HG03571 (cell line): ENCODE measurements at regions not wholly inside any gene's neighbourhood (a gene's known extent, or its start where the extent isn't known, plus 50 kb on each side); places are given as distances from the start of the nearest gene placed in this dataset.
"Not testable (repeated sequence)": the region's sequence is repeated elsewhere in the genome, so short reads cannot be mapped to it uniquely, and the experiment has no call there.

Experiments
- ATAC-seq: cut with Tn5 transposase; IDR thresholded peaks from one replicate; pipeline ENCODE4 v1.9.1; 2021; ENCODE audit not compliant: unreplicated experiment

DNA sequence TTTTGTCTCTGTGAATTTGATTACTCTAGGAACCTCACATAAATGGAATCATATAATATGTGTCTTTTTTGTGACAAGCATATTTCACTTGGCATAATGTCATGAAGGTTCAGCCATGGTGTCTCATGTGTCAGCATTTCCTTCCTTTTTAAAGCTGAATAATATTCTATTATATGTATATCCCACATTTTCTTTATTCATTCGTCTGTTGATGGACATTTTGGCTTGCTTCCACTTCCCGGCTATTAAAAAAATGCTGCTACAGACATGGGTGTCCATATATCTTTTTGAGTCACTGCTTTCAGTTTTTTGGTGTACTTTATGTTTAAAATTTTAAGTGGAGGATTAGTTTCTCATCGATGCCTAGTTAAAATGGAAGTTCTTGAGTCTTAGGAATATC, 59.8 kb upstream of the C5orf63 start:
- no peak for ATAC-seq

DNA sequence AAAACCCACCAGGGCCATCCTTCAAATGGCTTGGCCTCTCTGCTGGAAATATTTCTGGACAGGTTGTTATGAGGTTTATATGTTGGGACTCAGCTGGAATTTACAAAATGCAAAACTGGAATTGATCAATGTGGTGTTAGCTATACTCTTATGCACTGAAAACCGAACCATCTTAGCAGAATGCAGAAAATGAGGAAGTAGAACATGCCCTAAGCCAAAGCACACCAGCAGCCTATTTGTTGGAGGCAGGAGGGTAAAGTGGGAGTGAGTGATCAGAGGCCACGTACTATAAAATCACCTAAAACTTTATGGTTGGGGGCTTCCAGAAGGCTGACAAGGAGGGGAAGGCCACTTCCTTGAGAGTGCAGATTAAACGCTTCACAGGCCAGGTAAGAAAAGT, 63.6 kb upstream of the C5orf63 start:
- ATAC-seq, result no peak

DNA sequence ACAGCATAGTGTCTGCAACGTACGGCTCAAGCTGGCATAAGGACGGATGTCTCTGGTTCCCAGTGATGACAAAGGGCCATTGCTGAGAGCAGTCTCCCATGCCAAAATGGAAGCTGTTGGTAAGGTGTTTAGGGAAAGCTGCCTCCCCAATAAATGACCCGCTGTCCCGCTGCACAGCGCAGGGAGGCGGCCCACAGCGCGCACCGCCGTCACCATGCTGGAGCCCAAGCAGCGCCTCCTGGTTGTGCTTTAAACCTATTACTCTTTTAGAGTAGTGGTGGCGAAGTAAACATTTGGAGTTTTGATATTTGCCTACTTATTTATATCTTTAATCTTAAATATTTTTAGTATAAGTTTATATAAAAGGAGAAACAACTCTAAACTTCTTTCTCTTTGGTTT, 70.4 kb upstream of the C5orf63 start:
- no peak for ATAC-seq

DNA sequence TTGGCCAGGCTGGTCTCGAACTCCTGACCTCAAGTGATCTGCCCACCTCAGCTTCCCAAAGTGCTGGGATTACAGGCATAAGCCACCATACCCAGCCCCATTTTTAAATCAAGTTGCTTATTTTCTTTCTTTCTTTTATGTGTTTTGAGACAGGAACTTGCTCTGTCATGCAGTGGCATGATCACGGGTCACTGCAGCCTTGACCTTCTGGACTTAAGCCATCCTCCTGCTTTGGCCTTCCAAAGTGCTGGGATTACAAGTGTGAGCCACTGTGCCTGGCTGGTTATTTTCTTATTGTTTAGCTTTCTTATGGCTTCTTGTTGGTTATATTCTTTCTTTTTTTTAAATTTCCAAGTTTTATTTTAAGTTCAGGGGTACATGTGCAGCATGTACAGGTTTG, 79.7 kb upstream of the C5orf63 start:
- no peak for ATAC-seq

DNA sequence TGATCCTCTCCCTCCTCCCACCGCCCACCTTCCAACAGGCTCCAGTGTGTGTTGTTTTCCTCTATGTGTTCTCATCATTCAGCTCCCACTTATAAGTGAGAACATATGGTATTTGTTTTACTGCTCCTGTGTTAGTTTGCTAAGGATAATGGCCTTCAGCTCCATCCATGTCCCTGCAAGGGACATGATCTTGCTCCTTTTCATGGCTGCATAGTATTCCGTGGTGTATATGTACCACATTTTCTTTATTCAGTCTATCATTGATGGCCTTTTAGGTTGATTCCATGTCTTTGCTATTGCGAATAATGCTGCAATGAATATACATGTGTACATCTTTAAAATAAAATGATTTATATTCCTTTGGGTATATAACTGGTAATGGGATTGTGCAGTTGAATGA, 80.2 kb upstream of the C5orf63 start:
- no peak for ATAC-seq

DNA sequence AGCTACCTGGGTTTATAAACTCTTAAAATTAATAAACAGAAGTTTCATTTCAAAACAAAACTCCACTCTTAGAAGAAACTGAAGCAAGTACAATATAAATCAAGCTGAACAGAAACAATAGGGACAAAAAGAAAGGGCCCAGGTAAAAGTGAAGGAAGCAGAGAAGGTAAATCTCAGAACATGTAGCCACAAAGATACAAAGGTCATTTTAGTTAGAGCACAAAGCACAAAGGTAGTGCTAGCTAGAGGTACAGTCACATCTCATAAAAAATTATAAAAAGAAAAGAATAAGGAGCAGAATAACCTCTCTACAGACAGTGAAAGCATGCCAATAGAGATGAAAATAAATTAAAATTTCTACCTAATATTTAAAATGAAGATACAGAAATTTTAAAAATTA, 90.4 kb upstream of the C5orf63 start:
- ATAC-seq, result no peak

DNA sequence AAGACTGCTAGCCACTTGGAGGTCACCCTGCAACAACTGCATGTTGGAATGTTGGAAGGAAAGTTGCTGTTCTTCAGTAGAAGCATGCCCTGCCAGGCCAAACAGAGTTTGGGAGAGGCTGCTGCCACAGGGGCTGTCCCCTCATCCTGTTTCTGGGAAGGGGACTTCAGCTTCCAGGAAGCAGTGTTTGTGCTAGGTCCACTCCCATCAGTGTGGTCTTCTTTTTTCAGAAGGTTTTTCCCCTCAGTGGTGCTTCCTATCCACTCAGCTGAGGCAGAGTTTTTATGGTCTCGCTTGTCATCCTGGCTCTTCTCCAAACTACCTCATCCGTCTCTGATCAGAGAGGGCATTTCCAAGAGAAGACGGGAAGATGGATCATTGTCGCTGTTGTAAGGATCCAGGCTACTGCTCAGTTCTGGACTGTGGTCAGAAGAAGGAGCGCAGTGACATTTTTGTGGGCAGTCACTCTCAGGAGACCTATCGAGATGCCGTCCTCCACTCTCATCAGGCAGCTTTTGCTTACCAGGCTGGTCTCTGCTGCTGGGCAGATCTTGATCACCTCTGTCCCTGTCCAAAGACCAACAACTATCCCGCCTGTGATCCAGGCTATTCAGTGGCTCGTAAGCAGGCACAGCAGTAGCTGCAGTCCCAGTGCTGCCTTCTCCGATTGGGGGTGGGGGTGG, 97.8 kb upstream of the C5orf63 start:
- ATAC-seq, result no peak

DNA sequence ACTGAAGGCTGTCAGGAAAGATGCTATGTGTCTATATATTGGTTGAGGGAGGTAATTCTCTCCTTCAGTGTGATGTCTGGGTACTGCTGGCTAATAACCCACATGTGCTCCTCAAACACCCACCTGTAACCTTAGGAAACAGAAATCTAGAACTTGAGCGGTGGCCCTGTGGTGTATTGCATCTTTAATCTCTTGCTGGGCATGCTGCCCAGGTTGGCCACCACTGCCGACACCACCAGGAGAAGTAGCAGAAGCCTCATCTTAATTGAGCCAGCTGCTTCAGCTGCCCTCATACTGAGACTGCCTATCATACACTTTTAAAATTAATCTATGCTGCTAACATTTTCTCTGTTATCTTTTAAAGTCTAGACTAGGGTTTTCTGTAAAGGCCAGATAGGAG, 103.5 kb upstream of the C5orf63 start:
- ATAC-seq, result no peak

DNA sequence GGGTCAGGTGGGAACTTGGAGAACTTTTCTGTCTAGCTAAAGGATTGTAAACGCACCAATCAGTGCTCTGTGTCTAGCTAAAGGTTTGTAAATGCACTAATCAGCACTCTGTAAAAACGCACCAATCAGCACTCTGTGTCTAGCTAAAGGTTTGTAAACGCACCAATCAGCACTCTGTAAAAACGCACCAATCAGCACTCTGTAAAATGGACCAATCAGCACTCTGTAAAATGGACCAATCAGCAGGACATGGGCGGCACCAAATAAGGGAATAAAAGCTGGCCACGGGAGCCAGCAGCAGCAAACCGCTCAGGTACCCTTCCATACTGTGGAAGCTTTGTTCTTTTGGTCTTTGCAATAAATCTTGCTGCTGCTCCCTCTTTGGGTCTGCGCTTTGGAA, 108.0 kb upstream of the MEGF10 start:
- not testable (repeated sequence) for ATAC-seq

DNA sequence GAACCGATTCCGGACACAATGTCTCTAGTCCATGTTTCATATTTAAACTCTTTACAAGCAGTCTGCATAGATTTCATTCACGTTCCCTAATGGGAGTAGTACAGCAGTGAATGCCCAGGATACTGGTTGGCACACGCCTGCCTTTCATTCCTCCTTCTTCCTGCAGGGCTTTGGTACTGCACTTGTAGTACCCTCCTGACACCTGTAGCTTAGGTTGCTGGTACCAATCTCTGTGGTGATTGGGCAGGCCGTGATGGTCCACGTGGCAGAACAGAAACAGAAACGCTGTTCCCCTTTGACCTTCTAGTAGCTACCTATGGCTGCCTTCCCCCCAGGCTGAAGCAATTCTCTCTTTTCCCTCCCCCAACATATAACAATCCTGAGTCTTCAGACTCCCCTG, 107.3 kb upstream of the MEGF10 start:
- ATAC-seq, result no peak

DNA sequence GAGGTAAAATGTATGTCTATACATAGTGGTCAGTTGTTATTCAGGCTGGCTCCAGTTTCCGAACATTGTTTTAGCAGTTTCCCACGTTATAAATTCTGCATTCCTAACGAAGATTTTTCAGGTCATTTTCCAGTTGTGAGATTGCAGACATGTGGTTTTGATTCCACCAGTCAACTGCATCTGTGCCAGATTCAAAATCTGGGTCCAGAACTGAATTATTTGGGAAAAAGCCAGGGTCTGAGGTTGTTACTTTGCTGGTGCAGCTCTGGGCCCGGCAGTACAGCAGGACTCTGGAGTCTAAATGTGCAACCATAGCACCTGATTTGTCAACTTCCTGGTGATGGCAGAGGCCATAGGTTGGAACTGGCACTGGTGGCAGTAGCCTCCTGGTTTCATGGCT, 105.7 kb upstream of the MEGF10 start:
- ATAC-seq, result no peak

DNA sequence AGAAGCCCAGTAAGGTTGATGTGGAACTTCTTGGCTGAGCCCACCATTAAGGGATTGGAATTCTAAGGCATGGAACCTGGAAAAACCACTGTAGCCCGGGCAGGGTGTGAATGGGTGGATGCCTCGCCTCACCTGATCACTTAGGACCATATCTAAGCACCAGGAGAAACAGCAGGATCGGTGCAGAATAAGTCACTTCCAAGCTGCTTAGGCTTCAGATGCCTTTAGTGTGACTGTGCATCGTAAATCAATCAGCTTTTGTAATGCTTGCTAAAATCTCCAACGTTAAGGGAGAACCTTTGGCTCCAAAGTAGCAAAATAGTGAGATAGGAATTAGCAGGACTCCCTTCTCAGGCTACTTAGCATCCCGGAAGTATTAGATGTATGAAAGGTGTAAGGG, 103.9 kb upstream of the MEGF10 start:
- no peak for ATAC-seq

DNA sequence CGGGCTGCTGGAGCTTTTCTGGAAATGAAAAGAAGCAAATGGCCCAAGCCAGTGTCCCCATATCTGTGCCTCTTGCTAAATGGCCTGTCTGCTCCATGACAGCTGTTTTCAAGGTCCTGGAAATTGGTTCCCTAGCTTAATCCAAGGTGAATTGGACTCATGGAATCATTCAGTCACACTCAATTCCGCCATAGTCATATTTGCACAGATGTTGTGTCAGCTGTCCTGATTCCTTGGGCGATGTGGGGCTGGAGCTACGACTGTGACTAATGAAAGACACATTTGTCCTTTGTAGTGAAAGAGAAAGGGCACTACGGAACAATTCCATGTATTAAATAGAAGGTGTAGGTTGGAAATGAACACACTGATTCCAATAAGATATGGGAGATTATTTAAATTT, 102.9 kb upstream of the MEGF10 start:
- no peak for ATAC-seq

DNA sequence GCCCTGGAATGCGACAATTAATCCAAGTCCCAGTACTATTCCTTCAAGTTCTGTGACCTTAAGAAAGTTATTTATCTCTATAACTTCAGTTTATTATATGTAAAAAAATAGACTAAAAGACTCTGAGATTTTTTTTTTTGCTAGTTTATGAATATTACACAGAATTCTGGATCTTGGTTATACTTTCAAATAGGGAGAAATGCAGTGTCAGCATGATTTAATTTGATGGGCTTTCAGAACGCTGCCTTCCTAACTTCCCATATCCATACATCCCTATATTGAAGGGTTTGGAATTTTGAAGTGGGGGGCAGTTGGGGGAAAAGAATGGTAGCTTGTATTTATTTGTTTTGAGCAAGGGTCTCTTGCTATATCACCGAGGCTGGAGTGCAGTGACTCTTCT, 98.4 kb upstream of the MEGF10 start:
- no peak for ATAC-seq

DNA sequence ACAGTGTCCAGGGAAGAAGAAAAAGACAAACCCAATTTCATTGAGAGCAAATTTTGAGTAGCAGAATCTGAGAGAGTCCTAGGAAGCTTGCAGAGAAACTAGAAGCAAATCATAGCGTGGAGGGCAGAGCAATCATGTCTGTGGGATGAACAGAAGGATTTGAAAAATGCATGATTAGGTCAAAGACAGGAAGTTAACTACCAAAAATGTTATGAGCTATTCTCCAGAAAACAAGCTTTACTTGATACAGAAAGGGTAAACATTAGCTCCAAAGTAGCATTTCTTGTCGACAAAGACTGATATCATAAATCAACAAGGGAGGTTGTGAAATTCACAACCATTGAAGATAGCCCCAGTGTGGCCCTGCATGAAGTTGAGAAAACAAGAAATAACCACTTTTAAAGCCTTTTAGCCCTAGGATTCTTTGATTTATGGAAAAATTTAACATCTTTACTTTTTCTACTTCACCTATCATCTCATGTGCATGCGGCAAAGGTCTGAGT, 97.7 kb upstream of the MEGF10 start:
- no peak for ATAC-seq

DNA sequence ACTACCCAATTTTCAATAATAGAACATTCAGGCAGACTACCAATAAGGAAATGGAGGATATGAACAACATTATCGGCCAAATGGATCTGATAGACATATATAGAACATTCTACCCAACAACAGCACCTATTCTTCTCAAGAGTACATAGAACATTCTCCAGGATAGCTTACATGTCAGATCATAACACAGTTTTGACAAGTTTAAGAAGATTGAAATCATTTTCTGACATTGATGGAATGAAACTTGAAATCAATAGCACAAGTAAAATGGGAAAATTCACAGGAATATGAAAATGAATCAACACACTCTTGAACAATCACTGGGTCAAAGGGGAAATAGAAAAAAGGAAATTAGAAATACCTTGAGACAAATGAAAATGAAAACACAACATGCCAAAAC, 94.6 kb upstream of the MEGF10 start:
- ATAC-seq, result no peak

DNA sequence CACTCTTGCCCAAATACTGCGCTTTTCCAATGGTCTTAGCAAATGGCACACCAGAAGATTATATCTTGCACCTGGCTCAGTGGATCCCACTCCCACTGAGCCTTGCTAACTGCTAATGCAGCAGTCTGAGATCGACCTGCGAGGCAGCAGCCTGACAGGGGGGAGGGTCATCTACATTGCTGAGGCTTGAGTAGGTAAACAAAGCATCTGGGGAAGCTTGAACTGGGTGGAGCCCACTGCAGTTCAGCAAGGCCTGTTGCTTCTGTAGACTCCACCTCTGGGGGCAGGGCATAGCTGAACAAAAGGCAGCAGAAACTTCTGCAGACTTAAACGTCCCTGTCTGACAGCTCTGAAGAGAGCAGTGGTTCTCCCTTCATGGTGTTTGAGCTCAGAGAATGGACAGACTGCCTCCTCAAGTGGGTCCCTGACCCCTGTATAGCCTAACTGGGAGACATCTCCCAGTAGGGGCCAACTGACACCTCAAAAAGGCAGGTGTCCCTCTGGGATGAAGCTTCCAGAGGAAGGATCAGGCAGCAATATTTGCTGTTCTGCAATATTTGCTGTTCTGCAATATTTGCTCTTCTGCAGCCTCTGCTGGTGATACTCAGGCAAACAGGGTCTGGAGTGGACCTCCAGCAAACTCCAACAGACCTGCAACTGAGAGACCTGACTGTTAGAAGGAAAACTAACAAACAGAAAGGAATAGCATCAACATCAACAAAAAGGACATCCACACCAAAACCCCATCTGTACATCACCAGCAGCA, 93.0 kb upstream of the MEGF10 start:
- ATAC-seq, result not testable (repeated sequence)

DNA sequence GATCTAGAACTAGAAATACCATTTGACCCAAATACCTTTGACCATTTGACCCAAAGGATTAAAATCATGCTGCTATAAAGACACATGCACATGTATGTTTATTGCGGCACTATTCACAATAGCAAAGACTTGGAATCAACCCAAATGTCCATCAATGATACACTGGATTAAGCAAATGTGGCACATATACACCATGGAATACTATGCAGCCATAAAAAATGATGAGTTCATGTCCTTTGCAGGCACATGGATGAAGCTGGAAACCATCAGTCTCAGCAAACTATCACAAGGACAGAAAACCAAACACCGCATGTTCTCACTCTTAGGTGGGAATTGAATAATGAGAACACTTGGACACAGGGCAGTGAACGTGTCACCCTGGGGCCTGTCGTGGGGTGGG, 87.9 kb upstream of the MEGF10 start:
- not testable (repeated sequence) for ATAC-seq

DNA sequence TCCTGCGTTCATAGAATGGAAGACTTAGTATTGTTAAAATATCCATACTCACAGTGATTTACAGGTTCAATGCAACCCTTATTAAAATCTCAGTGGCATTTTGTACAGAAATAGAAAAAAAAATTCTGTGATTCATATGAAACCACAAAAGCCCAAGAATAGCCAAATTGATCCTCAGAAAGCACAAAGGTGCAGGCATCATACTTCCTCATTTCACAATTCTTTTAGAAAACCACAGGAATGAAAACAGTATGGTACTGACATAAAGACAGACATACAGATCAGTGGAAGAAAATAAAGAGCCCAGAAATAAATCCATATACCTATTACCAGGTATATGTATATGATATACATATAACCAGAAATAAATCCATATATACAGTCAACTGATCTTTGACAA, 86.8 kb upstream of the MEGF10 start:
- ATAC-seq, result no peak

DNA sequence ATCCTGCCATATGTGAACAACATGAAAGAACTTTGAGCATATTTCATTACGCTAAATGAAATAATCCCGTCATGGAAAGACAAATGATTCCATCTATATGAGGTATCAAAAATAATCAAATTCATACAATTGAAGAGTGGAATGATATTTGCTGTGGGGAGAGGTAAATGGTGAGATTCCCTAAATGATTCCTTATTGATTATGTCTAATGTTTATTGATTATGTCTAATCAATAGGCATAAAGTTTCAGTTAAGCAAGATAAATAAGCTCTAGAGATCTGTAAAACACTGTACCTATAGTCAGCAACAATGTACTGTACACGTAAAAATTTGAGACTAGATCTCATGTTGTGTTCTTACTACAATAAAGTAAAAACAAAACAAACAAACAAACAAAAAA, 85.4 kb upstream of the MEGF10 start:
- no peak for ATAC-seq

DNA sequence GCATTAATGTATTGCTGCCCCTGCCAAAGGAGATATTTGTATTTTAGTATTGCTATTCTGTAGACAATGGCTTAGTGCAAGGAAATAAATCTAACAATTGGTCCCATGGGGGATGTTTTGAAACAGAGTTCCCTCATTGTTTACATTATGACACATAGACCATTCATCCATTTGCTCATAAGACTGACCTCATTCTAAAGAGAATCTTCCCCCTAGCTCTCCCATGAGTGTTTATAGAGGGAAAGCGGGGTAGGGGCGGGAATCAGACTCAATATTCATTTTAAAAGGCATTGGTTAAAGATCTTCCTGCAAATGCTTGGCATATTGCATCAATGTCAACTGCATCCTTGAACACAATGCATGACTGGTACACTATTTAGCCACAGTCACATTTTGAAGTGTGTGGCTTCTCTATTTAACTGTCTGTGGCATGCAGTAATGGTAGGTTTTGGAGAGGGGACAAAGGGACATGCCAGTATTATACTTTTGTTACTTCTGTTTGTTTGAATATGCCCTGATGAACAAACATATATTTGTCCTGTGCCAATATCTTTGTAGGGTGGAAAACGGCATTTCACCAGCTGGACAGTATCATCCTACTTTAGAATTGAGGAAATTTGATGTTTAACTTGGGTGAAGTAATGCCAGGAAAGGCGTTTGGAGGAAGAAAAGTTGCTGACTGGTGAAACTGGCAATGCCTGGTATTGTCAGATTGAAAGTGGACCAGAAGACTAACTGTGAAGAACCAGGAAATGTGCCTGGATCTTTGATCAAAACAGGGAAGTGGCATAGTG, 84.1 kb upstream of the MEGF10 start:
- ATAC-seq, result no peak

DNA sequence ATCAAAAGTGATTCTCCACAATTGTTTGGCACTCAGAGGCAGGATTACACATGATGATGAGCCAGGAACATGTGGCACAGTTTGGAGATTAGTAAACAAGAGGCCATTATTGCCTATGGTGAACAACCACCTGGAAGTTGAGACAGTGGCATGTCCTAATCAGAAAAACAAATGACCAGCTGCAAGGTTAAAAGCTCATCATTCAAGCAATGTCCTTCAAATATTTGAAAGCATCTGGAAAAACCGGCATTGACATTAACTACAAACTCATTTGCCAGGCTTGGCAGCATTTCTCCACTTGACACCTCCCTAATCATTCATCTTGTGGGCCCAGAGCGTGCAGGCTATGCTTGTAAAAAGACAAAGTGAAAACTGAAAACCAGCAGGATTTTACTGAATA, 80.6 kb upstream of the MEGF10 start:
- ATAC-seq, result no peak
